HS-5 (cell line): ENCODE measurements at regions not wholly inside any gene's neighbourhood (a gene's known extent, or its start where the extent isn't known, plus 50 kb on each side); places are given as distances from the start of the nearest gene placed in this dataset.

Experiments
- DNase-seq: peaks from one replicate; pipeline ENCODE4 v3.0.0-alpha.2; 2012; ENCODE audit warnings: low read depth

- DNase-seq = no peak
Observed at GRCh38 chr15:93553167-93553935, 464.3 kb upstream of the RGMA start.

- DNase-seq = no peak
Observed at GRCh38 chr15:93543093-93543492, 454.1 kb upstream of the RGMA start.

- DNase-seq = no peak
Observed at GRCh38 chr15:93527374-93528050, 438.5 kb upstream of the RGMA start.

GRCh38 chr15:93524432-93524831, 435.4 kb upstream of the RGMA start:
- no peak for DNase-seq

- DNase-seq = no peak
Observed at GRCh38 chr15:93523481-93523880, 434.5 kb upstream of the RGMA start.

- no peak for DNase-seq
Observed at GRCh38 chr15:93520206-93520605, 431.2 kb upstream of the RGMA start.

GRCh38 chr15:93519599-93519998, 430.6 kb upstream of the RGMA start:
- no peak for DNase-seq

- no peak for DNase-seq
Observed at GRCh38 chr15:93517176-93517575, 428.2 kb upstream of the RGMA start.

GRCh38 chr15:93515256-93516051, 426.4 kb upstream of the RGMA start:
- no peak for DNase-seq

GRCh38 chr15:93506646-93507045, 417.6 kb upstream of the RGMA start:
- DNase-seq = no peak

GRCh38 chr15:93505506-93505905, 416.5 kb upstream of the RGMA start:
- DNase-seq = no peak

GRCh38 chr15:93501946-93502345, 412.9 kb upstream of the RGMA start:
- no peak for DNase-seq

- no peak for DNase-seq
Observed at GRCh38 chr15:93500155-93500554, 411.1 kb upstream of the RGMA start.

- no peak for DNase-seq
Observed at GRCh38 chr15:93497291-93497690, 408.3 kb upstream of the RGMA start.

- DNase-seq = no peak
Observed at GRCh38 chr15:93496888-93497287, 407.9 kb upstream of the RGMA start.

GRCh38 chr15:93495799-93496637, 407.0 kb upstream of the RGMA start:
- DNase-seq = no peak

- DNase-seq = no peak
Observed at GRCh38 chr15:93493172-93493571, 404.2 kb upstream of the RGMA start.

- no peak for DNase-seq
Observed at GRCh38 chr15:93491291-93491690, 402.3 kb upstream of the RGMA start.

- DNase-seq = no peak
Observed at GRCh38 chr15:93488296-93488713, 399.3 kb upstream of the RGMA start.

GRCh38 chr15:93486407-93487117, 397.6 kb upstream of the RGMA start:
- DNase-seq = no peak
